ENCODE measurements at regions not wholly inside any gene's neighbourhood (a gene's known extent, or its start where the extent isn't known, plus 50 kb on each side); places are given as distances from the start of the nearest gene placed in this dataset.

DNA sequence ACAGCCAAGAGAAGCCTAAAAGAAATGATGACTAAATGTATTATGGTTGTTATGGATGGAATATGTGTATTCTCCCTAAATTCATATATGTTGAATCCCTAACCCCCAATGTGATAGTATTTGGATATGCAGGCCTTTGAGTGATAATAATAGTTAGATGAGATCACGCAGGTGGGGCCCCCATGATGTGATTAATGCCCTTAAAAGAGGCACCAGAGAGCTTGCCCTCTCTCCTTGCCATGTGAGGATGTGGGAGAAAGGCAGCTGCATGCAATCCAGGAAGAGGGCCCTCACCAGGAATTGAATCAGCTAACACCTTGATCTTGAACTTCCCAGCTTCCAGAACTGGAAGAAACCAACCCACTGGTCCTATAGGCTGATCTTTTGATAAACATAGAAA is 190.6 kb upstream of the TCF21 start (continued):
- TF ChIP-seq, protein P1, sequence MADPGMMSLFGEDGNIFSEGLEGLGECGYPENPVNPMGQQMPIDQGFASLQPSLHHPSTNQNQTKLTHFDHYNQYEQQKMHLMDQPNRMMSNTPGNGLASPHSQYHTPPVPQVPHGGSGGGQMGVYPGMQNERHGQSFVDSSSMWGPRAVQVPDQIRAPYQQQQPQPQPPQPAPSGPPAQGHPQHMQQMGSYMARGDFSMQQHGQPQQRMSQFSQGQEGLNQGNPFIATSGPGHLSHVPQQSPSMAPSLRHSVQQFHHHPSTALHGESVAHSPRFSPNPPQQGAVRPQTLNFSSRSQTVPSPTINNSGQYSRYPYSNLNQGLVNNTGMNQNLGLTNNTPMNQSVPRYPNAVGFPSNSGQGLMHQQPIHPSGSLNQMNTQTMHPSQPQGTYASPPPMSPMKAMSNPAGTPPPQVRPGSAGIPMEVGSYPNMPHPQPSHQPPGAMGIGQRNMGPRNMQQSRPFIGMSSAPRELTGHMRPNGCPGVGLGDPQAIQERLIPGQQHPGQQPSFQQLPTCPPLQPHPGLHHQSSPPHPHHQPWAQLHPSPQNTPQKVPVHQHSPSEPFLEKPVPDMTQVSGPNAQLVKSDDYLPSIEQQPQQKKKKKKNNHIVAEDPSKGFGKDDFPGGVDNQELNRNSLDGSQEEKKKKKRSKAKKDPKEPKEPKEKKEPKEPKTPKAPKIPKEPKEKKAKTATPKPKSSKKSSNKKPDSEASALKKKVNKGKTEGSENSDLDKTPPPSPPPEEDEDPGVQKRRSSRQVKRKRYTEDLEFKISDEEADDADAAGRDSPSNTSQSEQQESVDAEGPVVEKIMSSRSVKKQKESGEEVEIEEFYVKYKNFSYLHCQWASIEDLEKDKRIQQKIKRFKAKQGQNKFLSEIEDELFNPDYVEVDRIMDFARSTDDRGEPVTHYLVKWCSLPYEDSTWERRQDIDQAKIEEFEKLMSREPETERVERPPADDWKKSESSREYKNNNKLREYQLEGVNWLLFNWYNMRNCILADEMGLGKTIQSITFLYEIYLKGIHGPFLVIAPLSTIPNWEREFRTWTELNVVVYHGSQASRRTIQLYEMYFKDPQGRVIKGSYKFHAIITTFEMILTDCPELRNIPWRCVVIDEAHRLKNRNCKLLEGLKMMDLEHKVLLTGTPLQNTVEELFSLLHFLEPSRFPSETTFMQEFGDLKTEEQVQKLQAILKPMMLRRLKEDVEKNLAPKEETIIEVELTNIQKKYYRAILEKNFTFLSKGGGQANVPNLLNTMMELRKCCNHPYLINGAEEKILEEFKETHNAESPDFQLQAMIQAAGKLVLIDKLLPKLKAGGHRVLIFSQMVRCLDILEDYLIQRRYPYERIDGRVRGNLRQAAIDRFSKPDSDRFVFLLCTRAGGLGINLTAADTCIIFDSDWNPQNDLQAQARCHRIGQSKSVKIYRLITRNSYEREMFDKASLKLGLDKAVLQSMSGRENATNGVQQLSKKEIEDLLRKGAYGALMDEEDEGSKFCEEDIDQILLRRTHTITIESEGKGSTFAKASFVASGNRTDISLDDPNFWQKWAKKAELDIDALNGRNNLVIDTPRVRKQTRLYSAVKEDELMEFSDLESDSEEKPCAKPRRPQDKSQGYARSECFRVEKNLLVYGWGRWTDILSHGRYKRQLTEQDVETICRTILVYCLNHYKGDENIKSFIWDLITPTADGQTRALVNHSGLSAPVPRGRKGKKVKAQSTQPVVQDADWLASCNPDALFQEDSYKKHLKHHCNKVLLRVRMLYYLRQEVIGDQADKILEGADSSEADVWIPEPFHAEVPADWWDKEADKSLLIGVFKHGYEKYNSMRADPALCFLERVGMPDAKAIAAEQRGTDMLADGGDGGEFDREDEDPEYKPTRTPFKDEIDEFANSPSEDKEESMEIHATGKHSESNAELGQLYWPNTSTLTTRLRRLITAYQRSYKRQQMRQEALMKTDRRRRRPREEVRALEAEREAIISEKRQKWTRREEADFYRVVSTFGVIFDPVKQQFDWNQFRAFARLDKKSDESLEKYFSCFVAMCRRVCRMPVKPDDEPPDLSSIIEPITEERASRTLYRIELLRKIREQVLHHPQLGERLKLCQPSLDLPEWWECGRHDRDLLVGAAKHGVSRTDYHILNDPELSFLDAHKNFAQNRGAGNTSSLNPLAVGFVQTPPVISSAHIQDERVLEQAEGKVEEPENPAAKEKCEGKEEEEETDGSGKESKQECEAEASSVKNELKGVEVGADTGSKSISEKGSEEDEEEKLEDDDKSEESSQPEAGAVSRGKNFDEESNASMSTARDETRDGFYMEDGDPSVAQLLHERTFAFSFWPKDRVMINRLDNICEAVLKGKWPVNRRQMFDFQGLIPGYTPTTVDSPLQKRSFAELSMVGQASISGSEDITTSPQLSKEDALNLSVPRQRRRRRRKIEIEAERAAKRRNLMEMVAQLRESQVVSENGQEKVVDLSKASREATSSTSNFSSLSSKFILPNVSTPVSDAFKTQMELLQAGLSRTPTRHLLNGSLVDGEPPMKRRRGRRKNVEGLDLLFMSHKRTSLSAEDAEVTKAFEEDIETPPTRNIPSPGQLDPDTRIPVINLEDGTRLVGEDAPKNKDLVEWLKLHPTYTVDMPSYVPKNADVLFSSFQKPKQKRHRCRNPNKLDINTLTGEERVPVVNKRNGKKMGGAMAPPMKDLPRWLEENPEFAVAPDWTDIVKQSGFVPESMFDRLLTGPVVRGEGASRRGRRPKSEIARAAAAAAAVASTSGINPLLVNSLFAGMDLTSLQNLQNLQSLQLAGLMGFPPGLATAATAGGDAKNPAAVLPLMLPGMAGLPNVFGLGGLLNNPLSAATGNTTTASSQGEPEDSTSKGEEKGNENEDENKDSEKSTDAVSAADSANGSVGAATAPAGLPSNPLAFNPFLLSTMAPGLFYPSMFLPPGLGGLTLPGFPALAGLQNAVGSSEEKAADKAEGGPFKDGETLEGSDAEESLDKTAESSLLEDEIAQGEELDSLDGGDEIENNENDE (IDR thresholded peaks at IDR 0.05; ENCODE audit: insufficient replicate concordance, low read length), result no peak
- TF ChIP-seq BACH1 (IDR thresholded peaks at IDR 0.05; ENCODE audit: low read length), result no peak
- TF ChIP-seq ASH2L (IDR thresholded peaks at IDR 0.05; ENCODE audit: low read length), result no peak
- no peak for TF ChIP-seq SIN3A (conservative IDR thresholded peaks at IDR 0.05 in 1 of 2, IDR thresholded peaks at IDR 0.05 in 1 of 2; ENCODE audit: low read depth in 1 of 2, low read length in 2 of 2)
- TF ChIP-seq SIRT6 (IDR thresholded peaks at IDR 0.05; ENCODE audit: low read length), result no peak
- no peak for TF ChIP-seq YY1 (IDR thresholded peaks at IDR 0.05; ENCODE audit: low read depth, low read length)
- no peak for TF ChIP-seq RAD21 (IDR thresholded peaks at IDR 0.05 in 1 of 2, conservative IDR thresholded peaks at IDR 0.05 in 1 of 2; ENCODE audit: low read depth in 2 of 2, low read length in 2 of 2)
- no peak for TF ChIP-seq RFX5 (IDR thresholded peaks at IDR 0.05; ENCODE audit: borderline replicate concordance, low read depth, low read length)
- no peak for TF ChIP-seq HDAC2 (IDR thresholded peaks at IDR 0.05; ENCODE audit: borderline replicate concordance in 1 of 2, low read depth in 2 of 2, low read length in 2 of 2)

Measured in H1 (cell line).